ENCODE measurements at regions not wholly inside any gene's neighbourhood (a gene's known extent, or its start where the extent isn't known, plus 50 kb on each side); places are given as distances from the start of the nearest gene placed in this dataset.

DNA sequence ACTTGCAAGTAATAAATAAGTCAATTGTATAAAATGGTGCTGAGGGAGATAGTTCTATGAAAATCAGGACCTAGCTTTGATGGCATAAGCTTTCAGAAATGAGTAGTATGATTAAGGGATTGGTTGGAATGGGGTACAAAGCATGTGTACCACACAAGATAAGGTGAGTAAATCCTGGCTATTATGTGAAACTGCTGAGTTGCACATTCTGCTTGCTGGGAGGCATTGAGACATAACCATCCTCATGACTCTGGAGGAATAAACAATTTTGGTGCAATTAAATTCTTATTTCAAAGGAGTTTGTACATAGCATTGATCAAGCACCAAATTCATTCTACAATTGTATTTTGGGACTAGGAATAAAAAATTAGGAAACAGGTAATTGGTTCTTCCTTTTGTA, 755.2 kb upstream of the ACO1 start:
- TF ChIP-seq CTCF (conservative IDR thresholded peaks at IDR 0.05; ENCODE audit: low read length) (no peak), EZH2phosphoT487 (IDR thresholded peaks at IDR 0.05; ENCODE audit: borderline replicate concordance) (no peak)
- Histone ChIP-seq H3K9ac (ENCODE audit: low read depth, low read length, poor library complexity, severe bottlenecking) (no peak overlapping the region), H3F3A (ENCODE audit: low read depth) (no peaks in the 10 kb centered on the region), H3K9me2 (replicated peaks; ENCODE audit: low read depth, low read length) (no peaks in the 10 kb centered on the region), H3K4me2 (ENCODE audit: low read depth, low read length, poor library complexity, severe bottlenecking) (no peak overlapping the region), H3K27me3 (ENCODE audit: insufficient read depth, low read length, poor library complexity, severe bottlenecking) (no peaks in the 10 kb centered on the region), H3K79me2 (ENCODE audit: insufficient read depth, low read length) (no peaks in the 10 kb centered on the region), H4K20me1 (ENCODE audit: insufficient read depth, low read length, poor library complexity, severe bottlenecking) (no peaks in the 10 kb centered on the region), H3K4me3 (ENCODE audit: low read length, poor library complexity, severe bottlenecking) (no peak overlapping the region), H2AFZ (ENCODE audit: low read length) (no peak overlapping the region), H3K36me3 (ENCODE audit: insufficient read depth, low read length) (no peaks in the 10 kb centered on the region), H3K4me1 (ENCODE audit: insufficient read depth, low read length, poor library complexity, severe bottlenecking) (no peaks in the 10 kb centered on the region), H3K9me3 (ENCODE audit: insufficient read depth, low read depth, low read length) (no peaks in the 10 kb centered on the region)

DNA sequence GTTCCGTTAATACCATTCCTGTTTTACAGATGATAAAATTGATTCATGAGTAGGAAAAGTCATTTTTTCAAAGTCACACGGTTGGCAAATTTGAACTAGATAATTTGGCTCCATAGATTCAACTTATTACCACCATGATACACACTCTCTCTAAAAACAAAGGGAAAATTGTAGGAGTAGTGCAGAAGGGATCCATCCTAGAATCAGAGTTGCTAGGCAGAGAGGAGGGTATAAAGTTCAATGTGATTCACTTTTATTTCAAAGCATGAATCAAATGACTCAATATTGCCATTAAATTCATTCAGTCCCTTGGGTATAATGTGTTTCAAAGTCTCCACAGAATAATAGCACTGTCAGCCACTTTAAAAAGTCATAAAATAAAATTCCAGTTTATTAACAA, 747.2 kb upstream of the ACO1 start:
- no peaks in the 10 kb centered on the region for H3K36me3 ChIP-seq (ENCODE audit: insufficient read depth, low read length)
- H3K4me2 ChIP-seq (ENCODE audit: low read depth, low read length, poor library complexity, severe bottlenecking) = no peak overlapping the region
- no peak overlapping the region for H3K9ac ChIP-seq (ENCODE audit: low read depth, low read length, poor library complexity, severe bottlenecking)
- no peaks in the 10 kb centered on the region for H3K9me3 ChIP-seq (ENCODE audit: insufficient read depth, low read depth, low read length)
- no peaks in the 10 kb centered on the region for H3K4me1 ChIP-seq (ENCODE audit: insufficient read depth, low read length, poor library complexity, severe bottlenecking)
- no peak overlapping the region for H2AFZ ChIP-seq (ENCODE audit: low read length)
- no peak overlapping the region for H3K4me3 ChIP-seq (ENCODE audit: low read length, poor library complexity, severe bottlenecking)
- H3K9me2 ChIP-seq (replicated peaks; ENCODE audit: low read depth, low read length) = no peaks in the 10 kb centered on the region
- no peaks in the 10 kb centered on the region for H3F3A ChIP-seq (ENCODE audit: low read depth)
- no peaks in the 10 kb centered on the region for H3K79me2 ChIP-seq (ENCODE audit: insufficient read depth, low read length)
- TF ChIP-seq EZH2phosphoT487 (IDR thresholded peaks at IDR 0.05; ENCODE audit: borderline replicate concordance) = no peak
- TF ChIP-seq CTCF (conservative IDR thresholded peaks at IDR 0.05; ENCODE audit: low read length) = no peak
- no peaks in the 10 kb centered on the region for H4K20me1 ChIP-seq (ENCODE audit: insufficient read depth, low read length, poor library complexity, severe bottlenecking)
- H3K27me3 ChIP-seq (ENCODE audit: insufficient read depth, low read length, poor library complexity, severe bottlenecking) = no peaks in the 10 kb centered on the region

- Histone ChIP-seq H3K4me3 (ENCODE audit: low read length, poor library complexity, severe bottlenecking) (no peak overlapping the region), H3K9ac (ENCODE audit: low read depth, low read length, poor library complexity, severe bottlenecking) (no peak overlapping the region), H4K20me1 (ENCODE audit: insufficient read depth, low read length, poor library complexity, severe bottlenecking) (no peaks in the 10 kb centered on the region), H3K4me2 (ENCODE audit: low read depth, low read length, poor library complexity, severe bottlenecking) (no peak overlapping the region), H3K79me2 (ENCODE audit: insufficient read depth, low read length) (no peaks in the 10 kb centered on the region), H3K4me1 (ENCODE audit: insufficient read depth, low read length, poor library complexity, severe bottlenecking) (no peaks in the 10 kb centered on the region), H3K9me2 (replicated peaks; ENCODE audit: low read depth, low read length) (no peaks in the 10 kb centered on the region), H3K9me3 (ENCODE audit: insufficient read depth, low read depth, low read length) (no peaks in the 10 kb centered on the region), H3K27me3 (ENCODE audit: insufficient read depth, low read length, poor library complexity, severe bottlenecking) (no peaks in the 10 kb centered on the region), H2AFZ (ENCODE audit: low read length) (no peak overlapping the region), H3F3A (ENCODE audit: low read depth) (no peaks in the 10 kb centered on the region), H3K36me3 (ENCODE audit: insufficient read depth, low read length) (no peaks in the 10 kb centered on the region)
- TF ChIP-seq CTCF (conservative IDR thresholded peaks at IDR 0.05; ENCODE audit: low read length) (no peak), EZH2phosphoT487 (IDR thresholded peaks at IDR 0.05; ENCODE audit: borderline replicate concordance) (no peak)
Measured at GRCh38 chr9:31637861-31638260, 746.6 kb upstream of the ACO1 start.

Data from Loucy (cell line).